ENCODE measurements at regions not wholly inside any gene's neighbourhood (a gene's known extent, or its start where the extent isn't known, plus 50 kb on each side); places are given as distances from the start of the nearest gene placed in this dataset.
"Not testable (repeated sequence)": the region's sequence is repeated elsewhere in the genome, so short reads cannot be mapped to it uniquely, and the experiment has no call there.

DNA sequence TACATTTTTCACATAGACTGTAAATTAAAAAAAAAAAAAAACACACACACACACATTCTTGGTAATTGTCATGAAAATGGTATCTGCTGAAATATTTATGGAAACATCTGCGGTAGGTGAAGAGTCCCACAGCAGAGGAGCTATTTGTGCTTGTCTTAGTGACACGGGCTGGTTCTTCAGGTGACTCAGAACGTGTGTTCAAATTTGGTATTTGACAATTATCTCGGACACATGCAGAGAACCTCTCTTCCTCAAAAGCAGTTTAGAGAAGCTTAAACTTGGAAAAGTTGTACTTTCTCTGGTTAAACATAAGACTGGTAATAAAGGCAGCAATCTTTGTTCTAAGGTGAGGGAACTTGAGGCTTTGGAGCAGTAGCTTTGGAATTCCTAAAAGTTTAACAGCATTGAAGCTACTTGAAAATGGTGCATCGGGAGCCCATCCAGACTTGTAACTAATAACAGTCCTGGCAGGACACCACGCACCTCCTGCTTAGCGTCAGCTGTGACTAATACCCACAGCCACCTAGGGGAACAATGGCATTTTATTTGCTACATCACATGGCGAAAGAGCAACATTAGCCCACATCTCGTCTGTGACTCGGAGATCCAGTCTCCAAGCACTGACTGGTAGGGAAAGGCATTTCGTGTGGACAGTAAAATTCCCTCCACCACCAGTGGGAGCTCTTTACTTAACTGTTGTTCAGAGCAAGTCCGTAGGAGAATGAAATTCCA, 1505.1 kb upstream of the SLC10A2 start:
- DNase-seq (ENCODE audit: low spot score), result peak; percentile 89

DNA sequence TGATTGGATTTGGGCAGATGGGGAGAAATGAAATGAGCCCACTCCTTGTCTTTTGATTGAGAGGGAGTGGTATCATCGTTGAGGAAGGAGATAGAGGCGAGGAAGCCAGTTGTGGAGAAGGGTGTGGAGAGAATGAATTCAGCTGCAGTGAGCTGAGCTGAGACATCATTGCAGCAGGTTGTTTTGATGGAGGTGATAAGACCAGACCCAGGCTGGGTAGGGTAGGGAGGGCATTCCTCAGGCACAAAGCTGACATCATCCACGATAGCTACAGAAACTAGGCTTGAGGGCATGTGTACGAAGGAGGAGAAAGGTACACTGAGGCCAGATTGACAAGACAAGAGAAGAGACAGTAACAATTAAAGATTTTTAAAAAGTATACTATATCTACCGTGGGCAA, 1500.9 kb upstream of the SLC10A2 start:
- DNase-seq (ENCODE audit: low spot score), result no peak

DNA sequence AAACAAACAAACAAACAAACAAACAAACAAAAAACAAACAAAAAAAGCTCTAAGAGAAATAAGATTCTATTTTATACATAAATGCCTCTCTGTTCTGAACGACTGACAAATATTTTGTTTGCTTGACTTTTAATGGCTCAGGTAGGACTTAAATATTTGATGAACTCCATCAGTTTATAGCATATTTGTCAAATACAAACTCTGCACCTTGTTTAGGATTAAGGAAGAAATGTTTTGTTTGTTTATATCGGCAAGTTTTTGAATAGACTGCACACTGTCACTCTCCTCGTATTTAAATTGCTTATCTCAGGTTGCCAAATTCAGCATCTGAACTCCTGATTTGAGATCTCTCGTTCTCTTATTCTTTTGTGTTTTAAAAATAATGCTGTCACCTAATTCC, 1499.7 kb upstream of the SLC10A2 start:
- DNase-seq (ENCODE audit: low spot score), result no peak

DNA sequence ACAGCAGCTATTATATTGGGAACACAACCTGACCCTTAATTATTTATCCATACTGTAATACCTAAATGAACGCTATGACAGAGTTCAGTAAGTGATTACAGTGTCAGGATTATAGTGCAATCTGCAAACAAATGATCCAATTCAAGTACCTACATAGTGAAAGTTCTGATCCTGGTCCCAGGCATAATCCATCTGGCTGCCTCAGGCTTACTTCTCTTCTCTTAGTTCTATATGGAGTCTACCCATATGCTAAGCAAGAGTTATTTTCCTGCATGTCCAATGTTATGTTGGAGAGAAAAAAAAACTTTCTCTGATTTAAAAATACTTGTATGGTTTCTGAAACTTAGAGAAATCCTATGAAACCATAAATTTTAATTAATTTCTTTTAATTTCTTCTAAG, 1487.7 kb upstream of the SLC10A2 start:
- DNase-seq (ENCODE audit: low spot score), result no peak

DNA sequence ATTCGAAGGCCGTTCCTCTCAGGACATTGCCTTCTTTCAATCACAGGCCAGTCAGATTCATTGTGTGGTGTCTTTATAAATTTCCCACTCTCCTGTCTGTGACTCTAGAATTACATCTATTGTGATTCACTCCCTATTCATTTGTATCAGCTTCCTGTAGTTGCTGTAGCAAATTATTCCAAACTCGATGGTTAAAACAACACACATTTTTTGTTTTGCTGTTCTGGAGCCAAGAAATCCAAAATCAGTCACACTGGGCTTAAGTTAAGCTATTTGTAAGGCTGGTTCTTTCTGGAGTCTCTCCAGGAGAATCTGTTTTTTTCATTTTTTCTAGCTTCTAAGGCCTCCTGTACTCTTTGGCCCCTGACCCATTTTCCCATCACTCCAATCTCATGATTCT, 1487.0 kb upstream of the SLC10A2 start:
- DNase-seq (ENCODE audit: low spot score), result no peak

DNA sequence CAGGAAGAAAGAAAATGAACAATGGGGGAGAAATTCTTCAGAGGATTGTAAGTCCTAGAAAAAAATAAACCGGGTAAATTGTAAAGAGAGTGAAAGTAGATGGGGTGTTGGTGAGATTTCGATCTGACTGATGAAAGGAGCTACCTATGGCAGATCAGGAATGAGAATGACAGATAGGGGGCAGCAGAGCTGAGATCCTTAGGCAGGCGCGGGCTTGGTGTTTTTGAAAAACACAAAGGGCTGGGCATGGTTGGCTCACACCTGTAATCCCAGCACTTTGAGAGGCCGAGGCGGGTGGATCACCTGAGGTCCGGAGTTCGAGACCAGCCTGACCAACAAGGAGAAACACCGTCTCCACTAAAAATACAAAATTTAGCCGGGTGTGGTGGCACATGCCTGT, 1468.6 kb upstream of the SLC10A2 start:
- DNase-seq (ENCODE audit: low spot score), result no peak

DNA sequence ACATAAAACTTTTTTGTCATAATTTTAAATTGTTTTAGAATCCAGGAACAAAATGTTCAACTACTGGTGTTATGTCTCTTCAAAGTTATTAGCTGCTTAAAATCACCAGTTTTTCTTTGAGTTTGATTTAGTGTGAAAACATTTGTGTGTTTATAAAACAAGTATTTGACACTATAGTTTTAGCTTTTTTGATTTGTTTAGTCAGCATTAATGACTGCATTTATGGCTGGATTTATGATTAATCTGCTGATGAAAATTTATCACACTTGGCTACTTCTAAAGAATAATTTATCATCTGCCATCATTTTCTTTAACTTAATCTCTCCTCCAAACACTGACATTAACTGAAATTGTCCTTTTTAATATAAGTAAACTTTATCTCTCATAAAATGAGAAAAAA, 1465.9 kb upstream of the SLC10A2 start:
- no peak for DNase-seq (ENCODE audit: low spot score)

DNA sequence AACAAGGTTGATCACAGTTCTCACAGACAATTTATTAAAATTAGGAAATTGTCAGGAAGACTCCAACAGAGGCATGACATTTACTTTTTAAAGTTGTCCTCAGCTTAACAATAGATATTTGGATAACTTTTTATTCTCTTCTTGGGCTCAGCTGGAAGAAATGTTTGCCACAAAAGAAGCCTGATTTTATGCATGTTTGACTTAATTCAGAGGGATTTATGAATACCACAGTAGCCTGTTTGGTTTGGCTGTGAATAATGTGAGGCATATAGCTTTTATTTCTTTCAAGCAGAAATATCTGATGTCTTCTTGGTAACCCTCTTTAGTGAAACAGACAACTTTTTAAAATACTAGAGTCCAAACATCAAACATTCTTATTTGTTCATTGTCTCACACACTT, 1464.5 kb upstream of the SLC10A2 start:
- DNase-seq (ENCODE audit: low spot score), result no peak

DNA sequence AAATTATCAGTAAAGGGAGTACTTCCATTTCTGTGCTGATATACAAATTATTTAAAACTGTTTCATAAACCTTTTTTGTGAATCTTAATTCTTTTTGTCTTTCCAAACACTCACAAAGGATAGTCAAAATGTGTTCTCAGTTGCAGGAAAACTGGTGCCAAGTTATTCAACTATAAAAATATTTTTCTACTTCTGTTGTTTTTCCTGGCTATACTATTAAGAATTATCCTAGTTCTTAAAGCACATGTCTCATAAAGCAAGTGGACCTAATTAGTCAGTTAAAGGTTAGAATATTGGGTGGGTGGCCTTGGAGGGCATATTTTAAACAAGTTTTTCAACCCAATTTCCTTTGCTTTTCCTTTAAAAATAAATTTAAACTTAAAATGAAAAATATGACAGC, 1460.3 kb upstream of the SLC10A2 start:
- DNase-seq (ENCODE audit: low spot score), result no peak

DNA sequence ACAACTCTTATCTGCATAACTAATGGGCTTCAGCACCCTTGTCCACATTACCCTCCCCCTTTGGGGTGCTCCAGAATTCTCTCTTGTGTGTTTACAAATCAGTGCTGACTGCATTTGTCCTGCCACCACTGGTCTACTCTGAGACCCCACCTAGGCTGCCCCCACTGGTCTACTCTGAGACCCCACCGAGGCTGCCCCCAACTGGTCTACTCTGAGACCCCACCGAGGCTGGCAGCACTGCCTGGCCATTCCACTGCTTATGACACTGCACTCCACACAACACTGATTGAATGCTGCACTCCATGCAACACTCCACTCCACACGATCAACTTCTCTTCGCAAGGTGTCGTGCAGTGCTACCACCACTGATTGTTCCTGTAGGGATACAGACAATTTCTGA, 1459.2 kb upstream of the SLC10A2 start:
- no peak for DNase-seq (ENCODE audit: low spot score)

DNA sequence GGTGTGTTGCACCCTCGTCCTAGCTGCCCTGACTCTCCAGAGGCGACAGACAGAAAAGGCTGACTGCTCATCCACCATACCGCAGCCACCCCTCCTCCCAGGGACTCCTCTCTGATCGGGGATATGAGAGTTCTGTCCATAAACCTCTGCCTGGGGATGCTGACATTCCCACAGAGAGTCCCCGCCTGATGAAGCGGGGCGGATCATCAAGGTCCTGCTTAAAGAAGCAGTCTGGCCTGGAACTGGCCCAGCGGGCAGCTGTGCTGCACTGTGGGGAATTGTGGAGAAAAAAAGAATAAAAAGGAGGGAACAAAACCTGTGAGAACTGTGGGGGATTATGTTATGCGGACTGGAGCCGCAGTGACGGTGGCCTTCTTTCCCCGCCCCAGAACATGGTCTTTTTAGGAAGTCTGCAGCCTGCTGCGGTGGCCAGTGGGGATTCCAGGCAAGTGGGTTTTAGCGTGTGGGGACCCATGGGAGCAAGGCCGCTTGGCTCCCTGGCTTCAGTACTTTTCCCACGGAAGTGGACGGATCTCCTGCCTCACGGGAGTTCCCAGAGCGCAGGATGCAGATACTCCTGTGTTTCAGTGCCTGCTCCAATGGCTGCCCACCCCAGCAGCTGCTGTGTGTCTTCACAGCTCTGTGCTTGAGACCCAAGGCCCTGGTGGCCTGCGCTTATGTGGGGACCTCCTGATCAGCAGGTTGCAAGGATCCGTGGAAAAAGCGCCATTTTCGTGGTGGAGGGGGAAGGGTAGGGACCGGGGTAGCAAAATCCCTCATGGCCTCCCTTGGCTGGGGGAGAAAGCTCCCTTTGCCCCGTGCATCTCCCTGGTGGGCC, 1456.2 kb upstream of the SLC10A2 start:
- DNase-seq (ENCODE audit: low spot score), result no peak

DNA sequence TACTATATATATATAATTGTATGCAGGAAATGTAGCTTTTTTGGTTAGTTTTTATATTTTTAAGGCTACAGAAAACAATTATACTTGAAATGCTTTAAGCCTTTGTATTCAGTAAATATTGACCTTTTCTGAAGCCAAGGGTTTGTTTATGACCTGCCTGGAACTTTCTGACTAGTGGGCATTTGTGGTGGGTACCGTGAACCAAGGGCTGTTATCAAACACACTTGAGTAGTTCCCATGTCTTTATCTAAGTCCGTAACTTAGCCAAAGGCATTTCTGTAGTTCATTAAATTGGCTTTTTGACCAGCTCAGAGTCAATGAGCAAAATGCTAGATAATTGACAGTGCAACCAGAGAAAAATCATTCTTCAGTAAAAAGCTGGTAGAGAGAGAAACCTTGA, 1444.2 kb upstream of the SLC10A2 start:
- DNase-seq (ENCODE audit: low spot score), result no peak

DNA sequence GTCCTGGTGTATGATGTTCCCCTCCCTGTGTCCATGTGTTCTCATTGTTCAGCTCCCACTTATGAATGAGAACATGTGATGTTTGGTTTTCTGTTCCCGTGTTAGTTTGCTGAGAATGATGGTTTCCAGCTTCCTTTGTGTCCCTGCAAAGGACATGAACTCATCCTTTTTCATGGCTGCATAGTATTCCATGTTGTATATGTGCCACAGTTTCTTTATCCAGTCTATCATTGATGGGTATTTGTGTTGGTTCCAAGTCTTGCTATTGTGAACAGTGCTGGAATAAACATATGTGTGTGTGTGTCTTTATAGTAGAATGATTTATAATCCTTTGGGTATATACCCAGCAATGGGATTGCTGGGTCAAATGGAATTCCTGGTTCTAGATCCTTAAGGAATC, 1427.3 kb upstream of the SLC10A2 start:
- not testable (repeated sequence) for DNase-seq (ENCODE audit: low spot score)

DNA sequence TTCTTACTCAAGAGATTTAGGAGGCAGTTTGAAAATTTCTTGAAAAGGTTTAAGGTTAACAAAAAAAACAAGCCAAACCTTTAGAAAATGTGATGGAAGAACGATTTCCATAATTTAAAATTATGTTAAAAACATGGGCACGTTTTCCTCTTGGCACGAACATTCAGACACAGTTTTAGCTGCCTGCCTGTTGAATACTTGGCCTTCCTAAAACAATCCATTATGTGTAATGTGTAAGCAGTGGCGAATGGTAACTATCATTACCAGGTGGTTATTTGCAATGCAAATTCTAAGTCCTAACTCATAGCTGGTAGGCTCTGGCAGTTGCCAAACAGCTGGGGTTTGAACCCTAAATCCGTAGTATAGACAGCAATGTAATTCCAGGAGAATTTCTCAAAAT, 1425.7 kb upstream of the SLC10A2 start:
- peak; percentile 22 for DNase-seq (ENCODE audit: low spot score)

DNA sequence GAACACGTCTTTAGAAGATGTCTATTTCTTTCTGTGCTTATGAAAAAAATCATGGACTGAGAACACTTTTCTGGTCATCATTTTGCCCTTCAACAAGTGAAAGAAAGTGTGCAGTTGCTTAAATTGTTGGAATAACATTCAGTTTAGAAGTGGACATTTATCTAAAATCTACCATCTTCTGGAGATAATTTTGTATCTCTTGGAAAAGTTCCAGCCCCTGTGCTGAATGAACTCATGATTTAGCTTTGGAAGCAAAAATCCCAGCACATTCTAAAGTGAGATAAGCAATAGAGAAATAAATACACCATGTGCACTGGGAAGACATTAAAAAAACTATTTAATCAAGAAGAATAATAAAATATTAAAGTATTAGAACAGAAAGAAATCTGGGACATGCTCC, 1420.8 kb upstream of the SLC10A2 start:
- no peak for DNase-seq (ENCODE audit: low spot score)

DNA sequence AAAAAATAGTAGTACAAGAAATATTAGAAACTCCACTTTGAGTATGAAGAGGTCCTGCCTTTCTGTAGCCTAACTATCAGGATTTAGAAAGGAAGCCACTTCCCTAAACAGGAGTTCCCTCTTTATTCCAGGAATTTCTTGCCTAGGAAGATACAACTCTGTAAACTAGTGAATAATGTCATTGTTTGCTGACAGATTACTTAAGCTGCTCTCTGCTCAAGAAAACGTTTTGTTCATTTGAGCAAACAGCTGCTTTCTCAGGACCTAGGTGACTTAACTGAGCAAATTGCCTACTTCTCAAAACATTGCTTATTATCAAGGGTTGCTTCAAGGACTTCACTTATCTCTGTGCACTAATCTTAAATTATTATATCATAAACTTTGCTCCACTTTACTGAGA, 1419.4 kb upstream of the SLC10A2 start:
- no peak for DNase-seq (ENCODE audit: low spot score)

DNA sequence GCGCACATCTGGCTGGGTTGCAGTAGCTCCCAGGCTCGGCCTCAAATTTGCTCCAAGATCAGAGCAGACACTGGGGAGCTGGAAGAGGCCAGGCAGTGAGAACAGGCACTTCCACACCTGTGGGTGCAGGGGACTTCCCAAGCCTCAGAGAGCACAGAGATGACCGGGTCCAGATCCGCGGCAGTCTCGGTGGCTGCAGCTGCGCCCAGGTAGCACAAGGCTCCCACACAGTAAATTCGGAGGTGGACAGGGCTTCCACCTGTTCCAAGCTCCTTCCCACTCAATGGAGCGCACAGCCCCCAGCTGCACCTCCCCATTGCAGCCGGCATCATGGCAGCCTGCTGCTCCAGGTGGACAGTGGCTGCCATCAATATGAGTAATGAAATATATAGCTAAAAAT, 1417.4 kb upstream of the SLC10A2 start:
- DNase-seq (ENCODE audit: low spot score), result no peak

DNA sequence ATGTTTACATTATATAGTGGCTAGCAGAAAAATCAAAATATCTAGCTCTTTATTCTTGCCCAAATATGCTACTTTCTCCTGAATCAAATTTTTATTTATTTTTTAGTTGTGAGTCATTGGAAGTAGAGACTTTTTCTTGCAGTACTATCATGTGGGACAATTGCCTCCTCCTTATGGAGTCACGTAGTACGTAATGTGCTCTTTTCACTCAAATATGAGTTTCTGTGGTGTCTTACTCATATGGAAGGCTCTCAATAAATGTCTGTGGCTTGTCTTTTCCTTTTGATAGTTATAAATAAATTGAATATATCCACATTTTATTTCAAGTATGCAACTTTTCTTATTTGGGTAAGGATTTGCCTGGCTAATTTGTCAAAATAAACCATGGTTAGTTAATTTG, 1411.0 kb upstream of the SLC10A2 start:
- no peak for DNase-seq (ENCODE audit: low spot score)

DNA sequence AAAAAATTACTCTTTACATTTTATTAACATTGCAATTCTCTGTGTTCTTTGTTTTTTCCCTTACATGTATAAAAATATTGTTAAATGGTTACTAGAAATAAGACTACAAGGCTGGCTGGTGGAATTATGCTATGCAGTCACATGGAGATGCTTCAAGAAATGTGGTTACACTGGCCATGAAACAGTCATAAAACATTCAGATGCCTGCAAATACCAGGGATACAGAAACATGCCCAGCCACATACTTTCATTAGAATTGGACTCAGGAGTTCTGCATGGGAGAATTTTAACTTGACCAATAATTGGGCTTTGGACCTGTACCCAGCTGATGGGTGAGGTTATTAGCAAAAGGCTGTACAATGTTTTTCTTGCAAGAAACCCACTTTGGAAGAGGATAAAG, 1407.7 kb upstream of the SLC10A2 start:
- DNase-seq (ENCODE audit: low spot score), result no peak

DNA sequence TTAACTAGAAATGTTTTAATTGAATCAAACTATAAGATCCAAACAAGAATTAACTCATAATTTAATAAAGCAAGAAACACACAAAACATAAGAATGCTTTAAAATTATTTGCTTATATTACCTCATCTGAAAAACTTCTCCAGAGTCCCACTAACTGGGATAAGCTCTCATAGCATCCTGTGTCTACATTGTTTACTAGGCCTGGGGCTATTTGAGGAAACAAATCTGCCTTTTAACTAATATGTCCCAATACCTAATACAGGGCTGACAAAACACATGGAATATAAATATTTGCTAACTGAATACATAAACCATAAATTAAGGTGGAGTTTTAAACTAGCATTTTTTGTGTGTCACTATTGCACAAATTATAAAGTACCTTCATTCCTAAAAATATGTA, 1399.8 kb upstream of the SLC10A2 start:
- no peak for DNase-seq (ENCODE audit: low spot score)

DNA sequence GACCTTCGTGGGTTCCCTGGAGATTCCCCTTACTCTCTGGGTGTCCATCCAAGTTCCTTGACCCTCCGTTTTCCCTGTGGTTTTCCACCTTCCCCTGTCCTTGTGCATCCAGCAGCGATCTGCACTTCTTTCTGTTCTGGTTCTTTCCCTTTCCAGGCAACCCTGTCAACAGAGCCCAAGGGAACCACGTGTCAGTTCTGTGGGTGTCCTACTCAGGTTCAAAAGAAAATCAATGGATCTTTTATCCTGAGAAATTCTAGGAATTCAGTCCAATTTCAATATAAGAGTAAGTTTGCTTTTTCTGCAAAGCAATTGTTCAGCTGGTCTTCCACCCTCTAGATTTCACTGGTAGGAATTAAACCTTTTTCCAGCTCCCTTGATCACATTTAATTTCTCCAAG, 1394.8 kb upstream of the SLC10A2 start:
- no peak for DNase-seq (ENCODE audit: low spot score)

DNA sequence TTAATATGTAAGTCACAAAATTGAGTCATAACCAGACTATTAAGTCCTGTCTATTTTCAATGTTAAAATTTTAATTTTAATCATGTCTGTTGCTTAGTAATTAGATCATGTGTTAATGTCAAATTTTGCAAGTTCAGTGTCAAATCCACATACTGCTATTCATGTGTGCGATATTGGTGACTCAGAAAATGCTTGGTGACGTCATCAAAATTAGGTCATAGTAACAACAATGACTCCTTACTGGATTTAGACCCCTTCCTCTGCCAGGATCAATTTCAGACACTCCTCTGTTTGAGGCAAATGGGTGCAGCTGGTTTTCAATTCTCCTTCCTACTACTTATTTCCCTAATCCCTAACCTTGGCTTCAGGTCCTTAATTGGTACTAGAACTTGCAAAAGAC, 1394.3 kb upstream of the SLC10A2 start:
- no peak for DNase-seq (ENCODE audit: low spot score)

DNA sequence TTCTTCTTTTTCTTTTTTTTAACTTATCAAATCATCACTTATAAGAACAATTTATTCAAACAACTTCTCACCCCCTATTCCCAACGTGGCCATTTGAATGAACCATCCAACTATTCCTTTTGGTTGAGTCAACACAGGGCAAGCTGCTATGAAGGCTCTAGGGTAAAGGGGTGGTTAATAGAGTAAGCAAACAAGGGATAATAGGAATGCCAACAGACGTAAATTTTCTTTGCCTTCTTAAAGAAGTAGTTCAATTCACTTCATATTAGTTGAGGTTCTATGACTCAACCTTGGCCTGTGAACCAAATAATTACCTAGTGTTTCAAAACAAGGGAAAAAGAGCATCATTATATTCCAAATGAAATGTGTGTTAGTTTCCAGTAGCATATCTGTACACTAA, 1383.8 kb upstream of the SLC10A2 start:
- no peak for DNase-seq (ENCODE audit: low spot score)

DNA sequence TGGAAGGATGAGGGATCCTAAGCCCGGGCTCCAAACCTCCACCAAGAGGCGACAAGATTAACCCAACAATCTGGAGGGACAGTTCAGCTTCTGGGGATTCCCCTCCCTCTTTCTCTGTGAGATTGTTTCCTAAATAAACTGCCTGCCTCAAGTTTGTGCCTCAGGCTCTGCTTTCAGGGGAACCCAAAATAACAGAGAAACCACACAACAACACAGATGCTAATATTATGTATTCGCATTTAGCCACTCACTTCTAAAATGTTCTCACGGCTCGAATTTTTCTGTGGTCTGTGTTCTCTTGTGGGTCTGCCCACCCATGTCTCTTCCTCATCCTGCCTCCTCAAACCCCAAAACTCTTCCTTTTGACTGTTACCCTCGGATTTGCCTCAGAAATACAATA, 1381.1 kb upstream of the SLC10A2 start:
- no peak for DNase-seq (ENCODE audit: low spot score)
